A549 (cell line): ENCODE measurements at regions not wholly inside any gene's neighbourhood (a gene's known extent, or its start where the extent isn't known, plus 50 kb on each side); places are given as distances from the start of the nearest gene placed in this dataset.
"Not testable (repeated sequence)": the region's sequence is repeated elsewhere in the genome, so short reads cannot be mapped to it uniquely, and the experiment has no call there.

Experiments used
- ATAC-seq, 2 experiments: fragments of 200-7000 bp in 1 of 2; fragments of >200 bp in 1 of 2; cut with Nextera tagmentation in 1 of 2; cut with Tn5 transposase in 1 of 2; 3 replicates each; pipeline versions ENCODE4 v1.8.0 to v1.9.1; 2018 to 2020; ENCODE audit warnings: mild to moderate bottlenecking in 1 of 2, moderate library complexity in 1 of 2
- CTCF ChIA-PET: fragments of 300-600 bp; sonication (Branson Sonifier 250); formaldehyde crosslinking; extraction: SDS; loops from one replicate; lab custom pipeline; 2021; ENCODE audit warnings: antibody characterized with exemption, inconsistent platforms; lab: Yijun Ruan, JAX
- POLR2A ChIA-PET: fragments of 350-600 bp; formaldehyde crosslinking; extraction: SDS; loops from one replicate; lab custom pipeline; 2021; ENCODE audit warnings: antibody characterized with exemption, inconsistent platforms; lab: Yijun Ruan, JAX
- DNase-seq, 2 experiments: peaks; one replicate each; pipeline versions ENCODE4 v3.0.0 to v3.0.0-alpha.2; 2011 to 2016; ENCODE audit warnings: low read depth in 1 of 2, low spot score in 1 of 2
- FAIRE-seq: peaks from 2 replicates; lab custom pipeline; 2011; peaks lifted over from hg19 to GRCh38; lab: Jason Lieb, UNC
- H3K27ac ChIP-seq, 2 experiments: fragments of >200 bp; sonication (Bioruptor Twin); formaldehyde crosslinking; 3 replicates each; pipeline ENCODE4 v1.5.1; 2016 to 2017
- H3K4me1 ChIP-seq: fragments of >200 bp; sonication (Bioruptor Twin); formaldehyde crosslinking; 3 replicates; pipeline ENCODE4 v1.6.1; 2016
- H3K4me2 ChIP-seq: fragments of >200 bp; sonication (Bioruptor Twin); formaldehyde crosslinking; 3 replicates; pipeline ENCODE4 v1.6.1; 2016
- H3K4me3 ChIP-seq: fragments of >200 bp; sonication (Bioruptor Twin); formaldehyde crosslinking; 3 replicates; pipeline ENCODE4 v1.5.1; 2016
- H3K9me3 ChIP-seq: fragments of >200 bp; sonication (Bioruptor Twin); formaldehyde crosslinking; 3 replicates; pipeline ENCODE4 v1.6.1; 2016
- WGBS: methylation state at CpG from one replicate; pipeline ENCODE4 v1.1.6; 2017; ENCODE audit errors: missing lambda C conversion rate; 5-methylcytosine and 5-hydroxymethylcytosine counted together

DNA sequence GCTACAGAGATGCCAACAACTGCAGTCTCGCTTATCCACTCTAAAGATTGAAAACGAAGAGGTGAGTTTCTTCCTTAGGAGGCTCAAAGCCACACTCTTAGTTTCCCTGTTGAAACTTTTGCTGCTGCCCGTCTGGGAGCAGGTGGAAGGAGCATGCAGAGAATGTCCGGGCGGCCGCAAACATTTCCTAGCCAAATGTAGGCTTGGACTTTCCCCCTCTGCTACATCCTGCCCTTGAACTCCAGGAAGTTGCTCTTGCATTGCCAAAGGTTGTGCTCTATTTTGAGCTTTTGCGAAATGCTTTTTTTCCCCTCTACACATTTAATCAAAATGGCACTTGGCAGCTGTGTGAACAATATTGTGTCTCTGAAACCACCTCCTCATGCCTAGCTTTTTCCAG is 95.3 kb upstream of the FAM72C start:
- CTCF ChIA-PET, H3K4me2 ChIP-seq, H3K4me1 ChIP-seq, DNase-seq, POLR2A ChIA-PET, H3K4me3 ChIP-seq, H3K27ac ChIP-seq, FAIRE-seq, ATAC-seq, H3K9me3 ChIP-seq: not testable (repeated sequence)
- WGBS = no CpG with 5 or more reads among the region's 7 CpGs

DNA sequence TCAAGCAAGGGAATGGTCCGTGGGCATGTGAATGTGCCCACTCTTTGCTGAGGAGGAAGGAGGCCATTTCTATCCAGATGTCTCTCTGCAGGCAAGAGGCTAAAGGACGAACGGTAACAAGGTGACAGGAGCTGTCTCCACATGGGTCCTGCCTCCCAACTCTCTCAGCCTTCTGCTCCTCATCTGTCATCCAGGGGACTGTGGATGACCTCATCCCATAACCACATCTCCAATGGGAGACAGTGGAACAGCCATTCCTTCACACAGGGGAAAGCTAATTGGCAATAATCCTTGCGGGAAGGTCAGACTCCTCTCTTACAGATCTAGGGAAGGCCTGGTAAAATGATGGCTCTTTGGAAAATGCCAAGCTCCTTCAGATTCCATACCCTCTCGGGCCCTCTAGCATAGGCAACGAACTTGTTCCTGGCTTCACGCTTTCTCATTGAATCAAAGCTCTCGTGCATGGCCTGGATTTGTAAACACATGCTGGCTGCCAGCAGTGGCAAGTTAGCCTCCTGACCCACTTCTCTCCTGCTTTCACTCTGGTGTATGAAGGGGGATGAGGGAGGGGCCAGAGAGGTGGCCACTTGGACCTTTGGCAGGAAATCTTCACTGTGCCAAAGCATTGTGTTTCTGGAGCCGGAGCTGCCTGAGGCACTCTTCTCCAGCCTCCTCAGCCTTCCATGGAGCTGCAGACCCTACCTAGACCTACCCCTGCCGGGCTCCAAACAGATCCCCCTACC is 94.5 kb upstream of the FAM72C start:
- not testable (repeated sequence) for ATAC-seq

DNA sequence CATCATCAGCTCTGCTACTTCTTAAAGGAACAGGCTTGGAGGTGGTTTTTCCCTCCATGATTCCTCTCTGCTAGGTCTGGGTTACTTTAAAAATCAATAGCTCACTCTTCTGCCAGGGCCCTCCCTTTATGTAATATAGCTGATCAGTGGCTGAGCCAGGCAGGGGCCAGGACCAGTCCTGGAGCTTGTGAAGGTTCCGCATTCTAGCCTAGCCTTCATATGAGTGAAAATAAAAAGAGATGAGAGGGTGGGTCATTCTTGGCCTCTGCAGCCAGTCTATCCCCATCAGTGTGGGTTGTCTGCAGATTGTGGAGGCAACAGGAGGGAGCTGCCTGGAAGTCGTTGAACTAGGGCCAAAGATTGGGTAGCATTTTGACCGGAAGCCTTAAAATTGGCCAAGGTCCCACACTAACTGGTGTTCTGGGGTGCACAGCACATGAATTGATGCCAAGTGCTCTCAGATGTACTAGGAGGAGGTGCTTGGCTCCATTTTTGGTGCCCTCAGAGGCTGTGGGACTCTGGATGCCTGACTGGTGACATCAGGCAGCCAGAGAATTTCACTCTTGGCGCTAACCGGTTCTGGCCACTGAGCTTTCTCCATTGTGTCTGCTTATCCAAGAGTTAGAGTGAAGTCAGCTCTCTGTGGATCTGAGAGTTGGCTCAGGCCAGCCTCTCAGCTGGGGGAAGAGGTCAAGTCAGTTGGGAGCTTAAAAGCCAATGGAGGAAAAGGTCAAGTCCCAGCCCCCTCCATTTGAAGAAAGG is 93.7 kb upstream of the FAM72C start:
- H3K27ac ChIP-seq, CTCF ChIA-PET, H3K4me1 ChIP-seq, H3K4me3 ChIP-seq, H3K4me2 ChIP-seq, H3K9me3 ChIP-seq, POLR2A ChIA-PET, FAIRE-seq, ATAC-seq, DNase-seq: not testable (repeated sequence)
- no CpG with 5 or more reads among the region's 5 CpGs for WGBS

More for the DNA sequence above, 94.5 kb upstream of the FAM72C start:
- H3K4me1 ChIP-seq, FAIRE-seq, CTCF ChIA-PET, H3K4me3 ChIP-seq, H3K27ac ChIP-seq, DNase-seq, H3K9me3 ChIP-seq, H3K4me2 ChIP-seq, POLR2A ChIA-PET: not testable (repeated sequence)
- 92% methylated on average over 4 of the region's 10 CpGs for WGBS

DNA sequence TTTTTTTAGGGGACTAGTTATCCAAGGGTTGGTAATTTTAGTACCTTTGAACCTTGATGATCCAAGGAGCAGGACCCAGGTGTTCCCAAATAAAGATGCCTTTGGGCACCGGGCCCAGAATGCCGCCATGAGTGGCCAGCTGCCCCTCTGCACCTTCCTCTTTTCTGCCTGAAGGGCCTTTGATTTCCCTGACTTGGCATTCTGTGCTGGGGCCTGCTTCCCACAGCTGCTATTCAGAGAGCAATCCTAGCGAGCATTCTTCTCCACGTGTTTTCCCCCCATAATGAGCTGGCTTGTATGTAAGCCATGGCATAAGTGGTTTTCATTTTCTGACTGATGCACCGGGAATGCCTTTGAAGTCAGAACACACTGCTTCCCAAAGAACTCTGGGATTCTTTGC is 77.6 kb upstream of the FAM72C start:
- no CpG with 5 or more reads among the region's 5 CpGs for WGBS
- DNase-seq, H3K4me2 ChIP-seq, CTCF ChIA-PET, FAIRE-seq, ATAC-seq, POLR2A ChIA-PET, H3K27ac ChIP-seq, H3K4me3 ChIP-seq, H3K4me1 ChIP-seq, H3K9me3 ChIP-seq: not testable (repeated sequence)

DNA sequence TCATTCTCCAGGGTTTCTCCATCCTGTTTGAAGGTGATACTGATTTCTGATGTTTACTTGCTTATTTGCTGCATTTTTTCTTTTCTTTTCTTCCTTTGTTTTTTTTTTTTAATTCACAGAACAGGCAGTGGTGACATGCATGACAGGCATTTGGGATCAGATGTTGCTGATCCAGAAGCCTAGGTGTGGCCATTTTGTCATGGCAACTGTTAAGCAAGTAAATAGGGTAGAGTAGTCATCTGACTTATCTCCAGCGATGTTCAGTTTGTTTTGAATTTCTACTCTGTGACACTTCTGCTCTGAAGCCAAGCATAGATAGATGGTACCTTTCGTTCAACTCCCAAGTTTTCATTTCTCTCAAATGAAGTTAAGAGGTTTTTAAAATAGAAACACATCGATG is 74.9 kb upstream of the FAM72C start:
- DNase-seq, ATAC-seq, FAIRE-seq, H3K27ac ChIP-seq, H3K4me2 ChIP-seq, H3K4me3 ChIP-seq, POLR2A ChIA-PET, CTCF ChIA-PET, H3K4me1 ChIP-seq, H3K9me3 ChIP-seq: not testable (repeated sequence)
- no CpG with 5 or more reads among the region's 3 CpGs for WGBS

DNA sequence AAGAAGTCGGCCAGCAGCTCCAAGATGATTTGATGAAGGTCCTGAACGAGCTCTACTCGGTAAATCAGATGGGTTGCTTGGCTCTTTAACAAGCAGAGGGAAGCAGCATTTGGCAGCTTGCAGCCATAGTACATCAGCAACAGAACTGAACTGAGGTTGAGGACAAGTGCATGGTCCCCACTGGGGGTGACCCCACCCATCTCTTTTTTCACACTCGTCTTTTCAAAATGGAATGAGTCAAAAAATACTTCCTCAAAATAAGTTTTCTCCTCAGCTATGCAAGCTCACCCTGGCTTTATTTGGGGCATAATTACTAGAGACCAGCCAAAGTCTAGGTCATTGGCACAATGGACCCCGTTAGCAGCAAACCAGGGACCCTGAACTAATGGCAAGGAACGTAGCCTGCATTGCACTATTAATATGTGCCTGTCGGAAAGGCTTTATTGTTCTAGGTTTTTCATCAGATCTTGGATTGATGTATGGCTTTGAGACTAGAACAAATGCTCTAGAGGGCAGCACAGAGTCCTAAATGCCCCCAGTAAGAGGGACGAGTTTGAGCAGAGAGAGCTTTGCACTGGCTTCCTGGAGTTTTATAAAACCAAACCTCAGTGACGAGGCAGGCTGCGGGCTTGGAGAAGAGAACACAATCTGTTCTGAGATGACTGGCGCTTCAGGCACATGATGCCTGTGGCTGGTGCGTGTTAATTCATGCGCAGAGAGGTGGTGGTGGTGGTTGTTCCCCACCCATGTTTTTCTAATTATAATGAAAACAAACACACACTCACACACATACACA is 74.2 kb upstream of the FAM72C start:
- ATAC-seq = peak in 1 of 2 experiments; percentile 77; a peak in 3 of 6 replicates
- H3K9me3 ChIP-seq, DNase-seq, CTCF ChIA-PET, H3K27ac ChIP-seq, H3K4me2 ChIP-seq, H3K4me1 ChIP-seq, FAIRE-seq, H3K4me3 ChIP-seq, POLR2A ChIA-PET: not testable (repeated sequence)
- 83% methylated on average over 5 of the region's 13 CpGs for WGBS

DNA sequence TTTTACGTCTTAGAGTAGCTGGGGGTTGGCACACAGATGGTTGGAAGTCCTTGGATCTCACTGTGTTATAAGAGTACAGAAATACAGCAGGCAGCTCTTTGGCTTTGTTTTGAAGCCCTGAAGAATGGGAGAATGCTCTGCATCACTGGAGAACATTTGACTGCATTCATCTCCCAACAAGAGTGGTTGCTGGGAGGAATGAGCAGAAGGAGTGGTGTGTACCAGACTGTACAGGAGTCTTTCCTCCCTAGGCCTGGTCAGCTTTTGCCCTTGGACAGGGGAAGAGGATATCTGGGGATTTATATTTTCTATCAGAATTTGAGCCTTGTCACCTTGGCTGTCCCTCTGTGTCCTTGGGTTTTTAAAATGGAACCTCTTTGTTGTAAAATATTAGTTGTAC is 70.5 kb upstream of the FAM72C start:
- CTCF ChIA-PET, FAIRE-seq, H3K27ac ChIP-seq, H3K4me1 ChIP-seq, DNase-seq, H3K9me3 ChIP-seq, POLR2A ChIA-PET, H3K4me2 ChIP-seq, H3K4me3 ChIP-seq: not testable (repeated sequence)
- ATAC-seq = peak in 1 of 2 experiments; percentile 30; a peak in 2 of 6 replicates
- no CpG with 5 or more reads among the region's 1 CpG for WGBS

DNA sequence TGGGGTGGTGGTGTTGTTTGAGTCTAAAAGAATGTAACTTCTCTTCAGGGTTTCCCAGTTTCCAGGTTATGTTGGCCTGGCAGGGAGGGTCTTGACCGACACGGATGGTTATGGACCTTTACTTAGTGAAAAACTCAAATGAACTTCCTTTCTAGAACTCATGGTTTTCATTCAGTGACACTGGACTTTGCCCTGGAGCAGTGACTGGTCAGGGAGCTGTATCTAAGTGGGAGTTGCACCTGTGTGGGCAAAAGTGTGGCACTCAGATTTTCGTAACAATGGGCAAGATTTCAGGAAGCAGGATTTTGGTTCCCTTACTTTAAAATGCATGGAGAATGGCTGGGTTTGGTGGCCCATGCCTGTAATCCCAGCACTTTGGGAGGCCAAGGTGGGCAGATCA is 68.5 kb upstream of the FAM72C start:
- H3K4me2 ChIP-seq, H3K27ac ChIP-seq, CTCF ChIA-PET, H3K9me3 ChIP-seq, H3K4me3 ChIP-seq, ATAC-seq, FAIRE-seq, DNase-seq, POLR2A ChIA-PET, H3K4me1 ChIP-seq: not testable (repeated sequence)
- no CpG with 5 or more reads among the region's 3 CpGs for WGBS

DNA sequence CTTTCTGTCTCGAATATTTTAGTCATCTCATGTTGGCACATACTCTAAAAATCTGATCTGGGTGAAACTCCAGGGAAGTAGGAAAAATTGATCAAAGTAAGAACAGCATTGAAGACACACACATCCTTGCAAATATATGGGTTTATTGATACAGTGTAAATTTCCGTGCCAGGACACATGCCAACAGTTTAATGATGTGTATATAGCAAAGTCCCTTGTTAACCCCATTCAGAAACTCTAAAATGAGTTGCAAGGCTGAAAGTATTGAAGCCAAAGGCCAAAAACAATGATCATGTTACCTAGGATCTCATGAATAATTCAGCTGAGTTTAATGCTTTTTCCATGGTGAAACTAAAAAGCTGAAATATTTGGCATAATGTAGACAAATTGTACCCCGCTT is 62.3 kb upstream of the FAM72C start:
- CTCF ChIA-PET, FAIRE-seq, H3K4me1 ChIP-seq, ATAC-seq, H3K9me3 ChIP-seq, H3K4me2 ChIP-seq, DNase-seq, POLR2A ChIA-PET, H3K4me3 ChIP-seq, H3K27ac ChIP-seq: not testable (repeated sequence)
- no CpG with 5 or more reads among the region's 3 CpGs for WGBS

DNA sequence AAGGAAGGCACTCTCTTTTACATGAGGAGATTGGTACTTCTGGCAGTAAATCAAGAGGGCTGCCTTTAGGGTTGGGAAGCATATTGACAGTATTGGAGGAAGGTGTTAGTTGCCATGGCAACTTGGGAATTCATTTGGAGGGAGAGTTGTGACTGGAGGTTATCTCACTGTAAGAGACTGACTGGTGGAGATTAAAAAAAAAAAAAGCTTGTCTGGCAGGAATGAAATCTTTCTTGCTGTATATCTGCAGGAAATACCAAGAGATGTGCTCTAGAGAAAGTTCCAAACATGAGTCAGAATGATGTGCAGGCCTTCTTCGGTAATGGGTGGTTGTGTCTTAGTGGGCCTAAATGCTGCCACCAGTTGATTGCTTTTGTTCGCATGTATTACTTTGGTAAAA is 59.8 kb upstream of the FAM72C start:
- H3K27ac ChIP-seq, ATAC-seq, H3K4me2 ChIP-seq, H3K4me3 ChIP-seq, H3K9me3 ChIP-seq, FAIRE-seq, H3K4me1 ChIP-seq, POLR2A ChIA-PET, CTCF ChIA-PET, DNase-seq: not testable (repeated sequence)
- WGBS = 93% methylated on average over 2 of the region's 2 CpGs

DNA sequence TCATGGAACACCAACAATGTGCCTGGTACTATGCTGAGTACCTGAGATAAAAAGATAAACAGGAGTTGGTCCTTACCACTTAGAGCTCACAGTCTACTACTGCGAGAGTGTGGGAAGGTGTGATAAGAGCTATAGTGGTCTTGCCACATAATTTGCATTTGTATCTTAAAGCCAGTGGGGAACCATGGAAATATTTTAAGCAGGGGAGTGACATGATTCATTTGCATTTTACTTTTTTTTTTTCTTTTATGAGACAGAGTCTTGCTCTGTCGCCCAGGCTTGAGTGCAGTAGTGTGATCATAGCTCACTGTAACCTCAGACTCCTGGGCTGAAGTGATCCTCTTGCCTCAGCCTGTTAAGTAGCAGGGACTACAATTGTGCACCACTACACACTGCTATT is 54.2 kb upstream of the FAM72C start:
- FAIRE-seq, POLR2A ChIA-PET, ATAC-seq, H3K9me3 ChIP-seq, H3K27ac ChIP-seq, DNase-seq, H3K4me2 ChIP-seq, CTCF ChIA-PET, H3K4me3 ChIP-seq, H3K4me1 ChIP-seq: not testable (repeated sequence)
- no CpG with 5 or more reads among the region's 2 CpGs for WGBS
